ENCODE measurements at regions not wholly inside any gene's neighbourhood (a gene's known extent, or its start where the extent isn't known, plus 50 kb on each side); places are given as distances from the start of the nearest gene placed in this dataset.
"Not testable (repeated sequence)": the region's sequence is repeated elsewhere in the genome, so short reads cannot be mapped to it uniquely, and the experiment has no call there.

- no peak for DNase-seq
Measured at GRCh38 chr14:27668531-27668930, 1070.7 kb upstream of the NOVA1 start.

GRCh38 chr14:27672047-27672446 is 1074.2 kb upstream of the NOVA1 start:
- DNase-seq, result no peak

GRCh38 chr14:27672811-27673737 is 1075.2 kb upstream of the NOVA1 start:
- DNase-seq, result not testable (repeated sequence)

GRCh38 chr14:27686137-27686536 is 1080.5 kb upstream of the FOXG1 start:
- DNase-seq, result no peak

GRCh38 chr14:27688841-27689444 is 1077.6 kb upstream of the FOXG1 start:
- DNase-seq, result no peak

GRCh38 chr14:27712364-27712763 is 1054.2 kb upstream of the FOXG1 start:
- DNase-seq, result no peak

- DNase-seq, result no peak
Measured at GRCh38 chr14:27715561-27715960, 1051.0 kb upstream of the FOXG1 start.

GRCh38 chr14:27721760-27722159 is 1044.8 kb upstream of the FOXG1 start:
- DNase-seq, result no peak

GRCh38 chr14:27725482-27725881 is 1041.1 kb upstream of the FOXG1 start:
- DNase-seq, result no peak

- DNase-seq, result no peak
Measured at GRCh38 chr14:27727251-27727770, 1039.3 kb upstream of the FOXG1 start.

GRCh38 chr14:27730204-27730603 is 1036.4 kb upstream of the FOXG1 start:
- no peak for DNase-seq

GRCh38 chr14:27739657-27740156 is 1026.9 kb upstream of the FOXG1 start:
- no peak for DNase-seq

- no peak for DNase-seq
Measured at GRCh38 chr14:27750114-27750513, 1016.5 kb upstream of the FOXG1 start.

GRCh38 chr14:27757642-27758041 is 1008.9 kb upstream of the FOXG1 start:
- DNase-seq, result not testable (repeated sequence)

GRCh38 chr14:27760367-27760766 is 1006.2 kb upstream of the FOXG1 start:
- not testable (repeated sequence) for DNase-seq

GRCh38 chr14:27799066-27800028 is 967.2 kb upstream of the FOXG1 start:
- not testable (repeated sequence) for DNase-seq

GRCh38 chr14:27817746-27818430 is 948.7 kb upstream of the FOXG1 start:
- DNase-seq, result not testable (repeated sequence)

- DNase-seq, result not testable (repeated sequence)
Measured at GRCh38 chr14:27826149-27826548, 940.4 kb upstream of the FOXG1 start.

GRCh38 chr14:27831978-27832377 is 934.6 kb upstream of the FOXG1 start:
- DNase-seq, result not testable (repeated sequence)

- DNase-seq, result not testable (repeated sequence)
Measured at GRCh38 chr14:27833001-27833400, 933.6 kb upstream of the FOXG1 start.

- DNase-seq, result no peak
Measured at GRCh38 chr14:27836386-27836785, 930.2 kb upstream of the FOXG1 start.
